ENCODE measurements at regions not wholly inside any gene's neighbourhood (a gene's known extent, or its start where the extent isn't known, plus 50 kb on each side); places are given as distances from the start of the nearest gene placed in this dataset.

GRCh38 chr20:6940048-6940447, 172.6 kb downstream of the BMP2 start:
- TF ChIP-seq EZH2 (IDR thresholded peaks at IDR 0.05; ENCODE audit: insufficient read depth, poor library complexity, severe bottlenecking) (no peak), EZH2phosphoT487 (IDR thresholded peaks at IDR 0.05; ENCODE audit: insufficient read depth, low read depth) (no peak)

Measured in GM23248 (cell line).